H1 (cell line): ENCODE measurements at regions not wholly inside any gene's neighbourhood (a gene's known extent, or its start where the extent isn't known, plus 50 kb on each side); places are given as distances from the start of the nearest gene placed in this dataset.

ENCODE experiments used
- CEBPB ChIP-seq: IDR thresholded peaks from 2 replicates; pipeline ENCODE4 v1.6.1; 2012; ENCODE audit warnings: low read depth, low read length
- EZH2 ChIP-seq: fragments of 200-600 bp; sonication (generic); IDR thresholded peaks from 2 replicates; pipeline ENCODE4 v1.7.1; 2012; ENCODE audit warnings: low read depth, mild to moderate bottlenecking, moderate library complexity, low read length, inconsistent platforms; ENCODE audit not compliant: severe bottlenecking
- KDM5A ChIP-seq: fragments of 200-600 bp; IDR thresholded peaks from 2 replicates; pipeline ENCODE4 v1.7.1; 2012; ENCODE audit warnings: mild to moderate bottlenecking, low read length, inconsistent platforms, mixed read lengths
- MAFK ChIP-seq: IDR thresholded peaks from 2 replicates; pipeline ENCODE4 v1.6.1; 2012; ENCODE audit warnings: low read depth, mild to moderate bottlenecking, improper control_type of control experiment, low read length
- POLR2A ChIP-seq, 2 experiments: IDR thresholded peaks; 1 replicate in 1 of 2; 2 replicates in 1 of 2; pipeline ENCODE4 v1.6.1; 2011; ENCODE audit warnings: low read depth in 2 of 2, low read length in 2 of 2, mild to moderate bottlenecking in 2 of 2; ENCODE audit errors: control extremely low read depth in 1 of 2
- POLR2AphosphoS5 ChIP-seq: IDR thresholded peaks from 2 replicates; pipeline ENCODE4 v1.6.1; 2011; ENCODE audit warnings: low read depth, low read length
- RAD21 ChIP-seq, 2 experiments: IDR thresholded peaks in 1 of 2; conservative IDR thresholded peaks in 1 of 2; 2 replicates each; pipeline ENCODE4 v1.6.1; 2011; ENCODE audit warnings: low read depth in 2 of 2, low read length in 2 of 2, improper control_type of control experiment in 1 of 2, inconsistent platforms in 1 of 2, mild to moderate bottlenecking in 1 of 2, moderate library complexity in 1 of 2
- YY1 ChIP-seq: IDR thresholded peaks from 2 replicates; pipeline ENCODE4 v1.6.1; 2011; ENCODE audit warnings: low read depth, mild to moderate bottlenecking, low read length
- TF ChIP-seq, protein P1 (sequence below), 3 experiments: IDR thresholded peaks; 1 replicate in 2 of 3; 2 replicates in 1 of 3; pipeline versions ENCODE4 v1.5.1 to v1.6.1; 2011; ENCODE audit warnings: low read length in 3 of 3, mild to moderate bottlenecking in 3 of 3, inconsistent platforms in 2 of 3, low read depth in 1 of 3, moderate library complexity in 1 of 3; ENCODE audit not compliant: insufficient read depth in 1 of 3; ENCODE audit errors: control extremely low read depth in 1 of 3

DNA sequence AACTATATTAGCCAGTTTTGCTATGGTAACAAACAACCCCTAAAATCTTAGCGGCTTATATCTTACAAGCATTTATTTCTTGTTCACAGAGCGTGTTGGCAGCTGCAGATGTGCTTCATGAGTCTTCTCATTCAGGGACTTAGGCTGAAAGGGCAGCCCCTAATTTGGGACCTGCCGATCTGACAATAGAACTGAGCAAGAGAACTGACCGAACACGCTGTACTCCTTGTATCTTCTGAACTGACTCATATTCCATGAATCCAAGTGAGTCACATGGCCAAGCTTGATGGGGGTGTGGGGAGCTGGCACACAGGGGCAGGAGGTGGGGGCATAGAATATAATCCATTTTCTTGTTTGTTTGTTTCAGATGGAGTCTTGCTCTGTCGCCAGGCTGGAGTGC lies 481.7 kb upstream of the CADM1 start:
- TF ChIP-seq EZH2 (no peak), RAD21 (IDR thresholded peaks at IDR 0.05 in 1 of 2, conservative IDR thresholded peaks at IDR 0.05 in 1 of 2; ENCODE audit: low read depth in 2 of 2, low read length in 2 of 2) (no peak), CEBPB (no peak), KDM5A (no peak), POLR2AphosphoS5 (no peak), MAFK (no peak), YY1 (no peak), POLR2A (IDR thresholded peaks at IDR 0.05; ENCODE audit: control extremely low read depth in 1 of 2, low read depth in 2 of 2, low read length in 2 of 2) (no peak)
- TF ChIP-seq, protein P1, sequence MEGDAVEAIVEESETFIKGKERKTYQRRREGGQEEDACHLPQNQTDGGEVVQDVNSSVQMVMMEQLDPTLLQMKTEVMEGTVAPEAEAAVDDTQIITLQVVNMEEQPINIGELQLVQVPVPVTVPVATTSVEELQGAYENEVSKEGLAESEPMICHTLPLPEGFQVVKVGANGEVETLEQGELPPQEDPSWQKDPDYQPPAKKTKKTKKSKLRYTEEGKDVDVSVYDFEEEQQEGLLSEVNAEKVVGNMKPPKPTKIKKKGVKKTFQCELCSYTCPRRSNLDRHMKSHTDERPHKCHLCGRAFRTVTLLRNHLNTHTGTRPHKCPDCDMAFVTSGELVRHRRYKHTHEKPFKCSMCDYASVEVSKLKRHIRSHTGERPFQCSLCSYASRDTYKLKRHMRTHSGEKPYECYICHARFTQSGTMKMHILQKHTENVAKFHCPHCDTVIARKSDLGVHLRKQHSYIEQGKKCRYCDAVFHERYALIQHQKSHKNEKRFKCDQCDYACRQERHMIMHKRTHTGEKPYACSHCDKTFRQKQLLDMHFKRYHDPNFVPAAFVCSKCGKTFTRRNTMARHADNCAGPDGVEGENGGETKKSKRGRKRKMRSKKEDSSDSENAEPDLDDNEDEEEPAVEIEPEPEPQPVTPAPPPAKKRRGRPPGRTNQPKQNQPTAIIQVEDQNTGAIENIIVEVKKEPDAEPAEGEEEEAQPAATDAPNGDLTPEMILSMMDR (IDR thresholded peaks at IDR 0.05; ENCODE audit: control extremely low read depth in 1 of 3, insufficient read depth in 1 of 3, low read depth in 1 of 3, low read length in 3 of 3), result no peak
